ENCODE measurements at regions not wholly inside any gene's neighbourhood (a gene's known extent, or its start where the extent isn't known, plus 50 kb on each side); places are given as distances from the start of the nearest gene placed in this dataset.
"Not testable (repeated sequence)": the region's sequence is repeated elsewhere in the genome, so short reads cannot be mapped to it uniquely, and the experiment has no call there.

GRCh38 chr4:64144994-64145393, 264.3 kb downstream of the TECRL start:
- H3K4me3 ChIP-seq (ENCODE audit: low read depth in 1 of 2, low read length in 2 of 2): no peak overlapping the region
- H3K4me1 ChIP-seq (ENCODE audit: control insufficient read depth in 1 of 2, insufficient read depth in 2 of 2, low read length in 2 of 2): no peaks in the 10 kb centered on the region
- H3K27me3 ChIP-seq (ENCODE audit: low read depth, low read length): no peaks in the 10 kb centered on the region
- H3K36me3 ChIP-seq (ENCODE audit: control insufficient read depth in 1 of 2, insufficient read depth in 2 of 2, low read length in 2 of 2): no peaks in the 10 kb centered on the region
- H3K9me3 ChIP-seq (ENCODE audit: control insufficient read depth in 1 of 2, low read length in 2 of 2): peaks cover 0 to 12% of the 10 kb centered on the region in 2 donors
- no peak overlapping the region for H3K27ac ChIP-seq (ENCODE audit: low read length)

- Histone ChIP-seq H3K36me3 (ENCODE audit: control insufficient read depth in 1 of 2, insufficient read depth in 2 of 2, low read length in 2 of 2) (no peaks in the 10 kb centered on the region), H3K4me1 (ENCODE audit: control insufficient read depth in 1 of 2, insufficient read depth in 2 of 2, low read length in 2 of 2) (no peaks in the 10 kb centered on the region), H3K9me3 (ENCODE audit: control insufficient read depth in 1 of 2, low read length in 2 of 2) (no peaks in the 10 kb centered on the region), H3K4me3 (ENCODE audit: low read depth in 1 of 2, low read length in 2 of 2) (no peak overlapping the region), H3K27me3 (ENCODE audit: low read depth, low read length) (no peaks in the 10 kb centered on the region), H3K27ac (ENCODE audit: low read length) (no peak overlapping the region)
Measured at GRCh38 chr4:64130907-64131306, 278.3 kb downstream of the TECRL start.

GRCh38 chr4:64125354-64125753, 283.9 kb downstream of the TECRL start:
- H3K27ac ChIP-seq (ENCODE audit: low read length): no peak overlapping the region
- no peaks in the 10 kb centered on the region for H3K27me3 ChIP-seq (ENCODE audit: low read depth, low read length)
- H3K4me1 ChIP-seq (ENCODE audit: control insufficient read depth in 1 of 2, insufficient read depth in 2 of 2, low read length in 2 of 2): no peaks in the 10 kb centered on the region

DNA sequence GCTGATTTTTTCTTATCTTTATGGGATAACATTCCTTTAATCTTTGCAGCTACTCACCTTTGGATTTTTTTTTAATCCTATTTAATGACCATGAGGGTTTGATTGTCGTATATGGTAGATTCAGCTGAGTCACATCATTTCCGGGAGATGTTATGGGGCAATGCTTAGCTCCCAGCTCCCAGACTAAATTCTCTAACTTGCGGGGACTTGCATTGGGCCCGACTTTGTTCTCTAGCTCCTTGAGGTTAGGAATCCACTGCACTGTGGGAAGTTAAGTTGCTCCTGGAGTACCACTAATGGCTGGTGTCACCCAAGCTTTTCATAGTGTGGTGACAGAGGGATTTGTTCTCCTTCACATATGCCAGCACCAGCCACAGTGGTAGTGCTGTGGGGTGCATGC, 287.4 kb downstream of the TECRL start:
- Histone ChIP-seq H3K36me3 (ENCODE audit: control insufficient read depth in 1 of 2, insufficient read depth in 2 of 2, low read length in 2 of 2) (no peaks in the 10 kb centered on the region), H3K27me3 (ENCODE audit: low read depth, low read length) (no peaks in the 10 kb centered on the region), H3K4me1 (ENCODE audit: control insufficient read depth in 1 of 2, insufficient read depth in 2 of 2, low read length in 2 of 2) (no peaks in the 10 kb centered on the region), H3K4me3 (ENCODE audit: low read depth in 1 of 2, low read length in 2 of 2) (no peak overlapping the region), H3K9me3 (ENCODE audit: control insufficient read depth in 1 of 2, low read length in 2 of 2) (peaks cover 0 to 4% of the 10 kb centered on the region in 2 donors), H3K27ac (ENCODE audit: low read length) (no peak overlapping the region)

More at GRCh38 chr4:64125354-64125753, 283.9 kb downstream of the TECRL start:
- H3K36me3 ChIP-seq (ENCODE audit: control insufficient read depth in 1 of 2, insufficient read depth in 2 of 2, low read length in 2 of 2): no peaks in the 10 kb centered on the region
- peaks cover 0 to 2% of the 10 kb centered on the region in 2 donors for H3K9me3 ChIP-seq (ENCODE audit: control insufficient read depth in 1 of 2, low read length in 2 of 2)
- no peak overlapping the region for H3K4me3 ChIP-seq (ENCODE audit: low read depth in 1 of 2, low read length in 2 of 2)

DNA sequence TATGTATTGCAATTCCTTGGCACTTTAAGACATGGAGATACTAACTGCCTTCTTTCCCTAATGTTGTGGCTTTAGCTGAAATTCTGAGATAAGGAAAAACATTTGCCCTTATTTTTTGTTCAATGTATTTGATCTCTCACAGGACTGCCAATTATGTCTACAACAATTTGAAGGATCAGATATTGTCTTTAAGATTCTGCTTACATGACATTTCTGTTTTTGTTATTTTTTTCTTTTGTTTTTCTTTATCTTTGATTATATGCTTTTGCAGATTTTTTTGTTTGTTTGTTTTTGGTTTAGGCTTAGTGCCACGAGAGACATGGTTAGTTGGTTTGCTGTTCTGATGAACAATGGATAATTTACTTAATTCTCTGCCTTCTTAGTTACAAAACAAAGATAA, 303.3 kb downstream of the TECRL start:
- Histone ChIP-seq H3K4me3 (ENCODE audit: low read depth in 1 of 2, low read length in 2 of 2) (no peak overlapping the region), H3K36me3 (ENCODE audit: control insufficient read depth in 1 of 2, insufficient read depth in 2 of 2, low read length in 2 of 2) (no peaks in the 10 kb centered on the region), H3K9me3 (ENCODE audit: control insufficient read depth in 1 of 2, low read length in 2 of 2) (no peaks in the 10 kb centered on the region), H3K27ac (ENCODE audit: low read length) (no peak overlapping the region), H3K27me3 (ENCODE audit: low read depth, low read length) (no peaks in the 10 kb centered on the region), H3K4me1 (ENCODE audit: control insufficient read depth in 1 of 2, insufficient read depth in 2 of 2, low read length in 2 of 2) (no peaks in the 10 kb centered on the region)

GRCh38 chr4:64095398-64095797, 313.9 kb downstream of the TECRL start:
- H3K9me3 ChIP-seq (ENCODE audit: control insufficient read depth in 1 of 2, low read length in 2 of 2): no peaks in the 10 kb centered on the region
- H3K27me3 ChIP-seq (ENCODE audit: low read depth, low read length): no peaks in the 10 kb centered on the region
- no peak overlapping the region for H3K4me3 ChIP-seq (ENCODE audit: low read depth in 1 of 2, low read length in 2 of 2)
- no peaks in the 10 kb centered on the region for H3K36me3 ChIP-seq (ENCODE audit: control insufficient read depth in 1 of 2, insufficient read depth in 2 of 2, low read length in 2 of 2)
- H3K27ac ChIP-seq (ENCODE audit: low read length): no peak overlapping the region
- no peaks in the 10 kb centered on the region for H3K4me1 ChIP-seq (ENCODE audit: control insufficient read depth in 1 of 2, insufficient read depth in 2 of 2, low read length in 2 of 2)

DNA sequence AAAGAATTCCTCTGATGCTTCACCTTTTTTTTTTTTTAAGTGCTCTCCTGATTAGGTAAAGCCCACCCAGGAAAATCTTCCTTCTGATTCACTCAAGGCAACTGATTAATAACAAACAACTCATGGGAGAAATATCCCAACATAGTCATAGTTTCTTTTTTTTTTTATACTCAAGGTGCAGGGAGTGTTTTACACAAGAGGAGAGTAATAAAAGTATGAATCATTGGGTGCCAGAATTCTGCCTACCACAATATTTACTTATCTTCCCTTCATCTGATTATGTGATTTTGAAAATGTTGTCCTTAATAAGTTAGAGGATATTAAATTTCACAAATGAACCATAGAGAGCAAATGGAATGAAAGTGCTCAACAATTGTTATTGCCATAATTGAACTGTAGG, 329.9 kb downstream of the TECRL start:
- H3K36me3 ChIP-seq (ENCODE audit: control insufficient read depth in 1 of 2, insufficient read depth in 2 of 2, low read length in 2 of 2): no peaks in the 10 kb centered on the region
- H3K27me3 ChIP-seq (ENCODE audit: low read depth, low read length): no peaks in the 10 kb centered on the region
- no peak overlapping the region for H3K27ac ChIP-seq (ENCODE audit: low read length)
- H3K4me1 ChIP-seq (ENCODE audit: control insufficient read depth in 1 of 2, insufficient read depth in 2 of 2, low read length in 2 of 2): no peaks in the 10 kb centered on the region
- no peak overlapping the region for H3K4me3 ChIP-seq (ENCODE audit: low read depth in 1 of 2, low read length in 2 of 2)
- no peaks in the 10 kb centered on the region for H3K9me3 ChIP-seq (ENCODE audit: control insufficient read depth in 1 of 2, low read length in 2 of 2)

DNA sequence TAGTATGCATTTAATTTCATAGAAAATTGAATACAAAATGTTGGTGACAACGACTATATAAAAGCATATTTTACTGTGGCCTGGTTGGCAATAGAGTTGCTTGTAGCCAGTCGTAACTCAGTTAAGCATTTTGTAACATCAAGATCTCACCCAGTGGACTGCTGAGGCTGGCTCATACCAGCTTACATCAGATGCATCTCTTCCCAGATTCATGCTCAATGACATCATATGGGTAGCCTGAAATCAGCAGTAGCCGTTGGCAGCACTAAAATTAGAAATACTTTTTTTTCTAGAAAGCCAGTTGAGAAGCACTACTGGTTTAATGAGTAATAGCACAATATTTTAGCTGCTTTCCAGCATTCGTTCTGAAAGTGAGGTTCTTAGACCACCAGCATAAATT, 341.2 kb downstream of the TECRL start:
- no peak overlapping the region for H3K4me3 ChIP-seq (ENCODE audit: low read depth in 1 of 2, low read length in 2 of 2)
- no peaks in the 10 kb centered on the region for H3K27me3 ChIP-seq (ENCODE audit: low read depth, low read length)
- H3K27ac ChIP-seq (ENCODE audit: low read length): no peak overlapping the region
- no peaks in the 10 kb centered on the region for H3K36me3 ChIP-seq (ENCODE audit: control insufficient read depth in 1 of 2, insufficient read depth in 2 of 2, low read length in 2 of 2)
- no peaks in the 10 kb centered on the region for H3K9me3 ChIP-seq (ENCODE audit: control insufficient read depth in 1 of 2, low read length in 2 of 2)
- no peaks in the 10 kb centered on the region for H3K4me1 ChIP-seq (ENCODE audit: control insufficient read depth in 1 of 2, insufficient read depth in 2 of 2, low read length in 2 of 2)

DNA sequence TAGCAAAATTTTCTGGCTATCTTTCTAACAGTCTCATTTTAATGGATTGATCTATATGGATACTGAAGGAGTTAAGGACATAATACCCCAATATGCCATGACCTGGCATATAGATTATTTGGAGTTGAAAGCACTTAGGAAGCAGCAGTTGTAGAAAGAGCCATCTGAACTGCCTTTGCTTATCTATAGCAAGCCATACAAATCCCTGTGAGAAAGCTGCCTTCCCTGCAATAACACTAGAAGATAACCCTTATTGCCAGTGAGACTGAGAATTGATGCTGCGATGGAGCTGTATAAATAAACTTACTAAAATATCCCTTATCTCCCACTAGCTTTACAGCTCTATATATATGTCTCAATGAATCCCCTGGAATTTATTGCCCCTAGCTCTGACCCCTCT, 346.3 kb downstream of the TECRL start:
- Histone ChIP-seq H3K27ac (ENCODE audit: low read length) (no peak overlapping the region), H3K36me3 (ENCODE audit: control insufficient read depth in 1 of 2, insufficient read depth in 2 of 2, low read length in 2 of 2) (no peaks in the 10 kb centered on the region), H3K4me1 (ENCODE audit: control insufficient read depth in 1 of 2, insufficient read depth in 2 of 2, low read length in 2 of 2) (no peaks in the 10 kb centered on the region), H3K9me3 (ENCODE audit: control insufficient read depth in 1 of 2, low read length in 2 of 2) (no peaks in the 10 kb centered on the region), H3K27me3 (ENCODE audit: low read depth, low read length) (no peaks in the 10 kb centered on the region), H3K4me3 (ENCODE audit: low read depth in 1 of 2, low read length in 2 of 2) (no peak overlapping the region)

- H3K27me3 ChIP-seq (ENCODE audit: low read depth, low read length); H3K4me1 ChIP-seq (ENCODE audit: control insufficient read depth in 1 of 2, insufficient read depth in 2 of 2, low read length in 2 of 2); H3K4me3 ChIP-seq (ENCODE audit: low read depth in 1 of 2, low read length in 2 of 2); H3K9me3 ChIP-seq (ENCODE audit: control insufficient read depth in 1 of 2, low read length in 2 of 2); H3K36me3 ChIP-seq (ENCODE audit: control insufficient read depth in 1 of 2, insufficient read depth in 2 of 2, low read length in 2 of 2); H3K27ac ChIP-seq (ENCODE audit: low read length): not testable (repeated sequence)
Measured at GRCh38 chr4:64037033-64037432, 372.2 kb downstream of the TECRL start.

- no peak overlapping the region for H3K4me3 ChIP-seq (ENCODE audit: low read depth in 1 of 2, low read length in 2 of 2)
- H3K27me3 ChIP-seq (ENCODE audit: low read depth, low read length): no peaks in the 10 kb centered on the region
- H3K9me3 ChIP-seq (ENCODE audit: control insufficient read depth in 1 of 2, low read length in 2 of 2): peaks cover 0 to 7% of the 10 kb centered on the region in 2 donors
Measured at GRCh38 chr4:64022560-64022959, 386.7 kb downstream of the TECRL start.

GRCh38 chr4:64016893-64017292, 392.4 kb downstream of the TECRL start:
- H3K27ac ChIP-seq (ENCODE audit: low read length): no peak overlapping the region
- H3K36me3 ChIP-seq (ENCODE audit: control insufficient read depth in 1 of 2, insufficient read depth in 2 of 2, low read length in 2 of 2): no peaks in the 10 kb centered on the region
- no peaks in the 10 kb centered on the region for H3K4me1 ChIP-seq (ENCODE audit: control insufficient read depth in 1 of 2, insufficient read depth in 2 of 2, low read length in 2 of 2)
- peaks cover 0 to 6% of the 10 kb centered on the region in 2 donors for H3K9me3 ChIP-seq (ENCODE audit: control insufficient read depth in 1 of 2, low read length in 2 of 2)
- no peak overlapping the region for H3K4me3 ChIP-seq (ENCODE audit: low read depth in 1 of 2, low read length in 2 of 2)
- H3K27me3 ChIP-seq (ENCODE audit: low read depth, low read length): no peaks in the 10 kb centered on the region

More at GRCh38 chr4:64022560-64022959, 386.7 kb downstream of the TECRL start:
- Histone ChIP-seq H3K4me1 (ENCODE audit: control insufficient read depth in 1 of 2, insufficient read depth in 2 of 2, low read length in 2 of 2) (no peaks in the 10 kb centered on the region), H3K36me3 (ENCODE audit: control insufficient read depth in 1 of 2, insufficient read depth in 2 of 2, low read length in 2 of 2) (no peaks in the 10 kb centered on the region), H3K27ac (ENCODE audit: low read length) (no peak overlapping the region)

Data from muscle layer of duodenum (tissue), 2 donors.